G401.6 (cell line): ENCODE measurements at regions not wholly inside any gene's neighbourhood (a gene's known extent, or its start where the extent isn't known, plus 50 kb on each side); places are given as distances from the start of the nearest gene placed in this dataset.
"Not testable (repeated sequence)": the region's sequence is repeated elsewhere in the genome, so short reads cannot be mapped to it uniquely, and the experiment has no call there.

ENCODE experiments used
- FAIRE-seq: peaks from 2 replicates; lab custom pipeline; 2012; peaks lifted over from hg19 to GRCh38; lab: Jason Lieb, UNC

GRCh38 chr21:15119486-15119885 lies 54.7 kb upstream of the NRIP1 start:
- FAIRE-seq, result no peak

- no peak for FAIRE-seq
These were observed 56.4 kb upstream of the NRIP1 start for GRCh38 chr21:15121097-15121654.

- no peak for FAIRE-seq
These were observed 56.9 kb upstream of the NRIP1 start for GRCh38 chr21:15121655-15122120.

- FAIRE-seq, result no peak
These were observed 57.4 kb upstream of the NRIP1 start for GRCh38 chr21:15122241-15122640.

- FAIRE-seq, result no peak
These were observed 59.9 kb upstream of the NRIP1 start for GRCh38 chr21:15124731-15125130.

GRCh38 chr21:15126948-15127347 lies 62.1 kb upstream of the NRIP1 start:
- no peak for FAIRE-seq

GRCh38 chr21:15127437-15127836 lies 62.6 kb upstream of the NRIP1 start:
- no peak for FAIRE-seq

- FAIRE-seq, result no peak
These were observed 63.5 kb upstream of the NRIP1 start for GRCh38 chr21:15128267-15128666.

GRCh38 chr21:15128714-15129113 lies 63.9 kb upstream of the NRIP1 start:
- not testable (repeated sequence) for FAIRE-seq

- no peak for FAIRE-seq
These were observed 65.5 kb upstream of the NRIP1 start for GRCh38 chr21:15130326-15130725.

- no peak for FAIRE-seq
These were observed 66.0 kb upstream of the NRIP1 start for GRCh38 chr21:15130751-15131150.

GRCh38 chr21:15132781-15133180 lies 68.0 kb upstream of the NRIP1 start:
- no peak for FAIRE-seq

GRCh38 chr21:15134701-15135470 lies 70.1 kb upstream of the NRIP1 start:
- FAIRE-seq, result no peak

- FAIRE-seq, result no peak
These were observed 71.2 kb upstream of the NRIP1 start for GRCh38 chr21:15135867-15136629.

- FAIRE-seq, result no peak
These were observed 73.7 kb upstream of the NRIP1 start for GRCh38 chr21:15138490-15138889.

- no peak for FAIRE-seq
These were observed 75.1 kb upstream of the NRIP1 start for GRCh38 chr21:15139898-15140297.

- no peak for FAIRE-seq
These were observed 75.7 kb upstream of the NRIP1 start for GRCh38 chr21:15140321-15141019.

- no peak for FAIRE-seq
These were observed 76.6 kb upstream of the NRIP1 start for GRCh38 chr21:15141261-15141970.

- no peak for FAIRE-seq
These were observed 79.2 kb upstream of the NRIP1 start for GRCh38 chr21:15144026-15144425.

GRCh38 chr21:15148437-15148836 lies 83.6 kb upstream of the NRIP1 start:
- no peak for FAIRE-seq

- no peak for FAIRE-seq
These were observed 84.9 kb upstream of the NRIP1 start for GRCh38 chr21:15149600-15150224.
